ENCODE measurements at regions not wholly inside any gene's neighbourhood (a gene's known extent, or its start where the extent isn't known, plus 50 kb on each side); places are given as distances from the start of the nearest gene placed in this dataset.

- no peak for DNase-seq (ENCODE audit: low spot score)
Observed at GRCh38 chr3:159169828-159170227, 368.0 kb downstream of the MFSD1 start.

DNA sequence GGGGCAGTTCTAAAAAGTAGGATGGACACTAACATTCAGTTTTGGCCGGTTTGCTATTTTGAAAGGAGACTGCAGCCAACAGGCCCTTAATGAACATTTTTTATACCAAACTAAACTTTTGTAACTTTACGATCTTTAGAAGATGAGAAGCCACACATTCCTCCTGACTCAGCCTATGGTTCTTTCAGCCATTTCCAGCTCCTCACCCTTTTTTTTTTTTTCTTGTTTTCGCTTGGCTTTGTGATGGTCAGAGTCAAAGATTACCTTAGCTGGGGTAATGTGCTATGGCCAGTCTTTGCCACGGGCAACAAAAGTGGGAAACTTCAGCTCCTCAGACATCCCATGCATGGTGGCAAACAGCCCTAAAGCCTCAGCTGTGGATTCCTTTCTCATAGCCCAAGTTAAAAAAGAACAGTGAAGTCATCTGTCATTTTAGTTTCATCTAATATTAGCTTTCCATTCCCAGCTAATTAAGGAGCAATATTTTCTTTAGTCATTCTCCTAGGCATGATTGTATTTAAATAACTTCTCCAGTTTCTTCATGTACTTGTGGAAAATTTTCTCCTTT, 368.7 kb downstream of the MFSD1 start:
- DNase-seq (ENCODE audit: low spot score): no peak

DNA sequence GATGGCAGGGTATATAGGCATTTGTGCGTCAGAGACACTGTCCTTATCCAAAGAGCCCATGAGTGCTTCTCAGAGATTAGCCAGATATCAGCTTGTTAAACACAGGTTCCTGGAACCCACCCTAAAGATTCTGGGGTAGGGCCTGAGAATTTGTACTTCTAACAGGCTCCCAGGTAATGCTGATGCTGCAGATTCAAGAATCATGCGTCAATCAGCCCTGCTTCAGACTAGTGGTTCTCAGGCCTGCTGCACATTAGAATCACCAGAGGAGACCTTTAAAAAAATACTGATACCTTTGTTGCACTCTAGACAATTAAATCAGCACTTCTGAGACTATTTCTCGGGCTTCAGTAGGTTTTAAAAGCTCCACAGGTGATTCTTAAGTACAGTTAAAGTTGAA, 369.5 kb downstream of the MFSD1 start:
- no peak for DNase-seq (ENCODE audit: low spot score)

- DNase-seq (ENCODE audit: low spot score): no peak
Observed at GRCh38 chr3:159172473-159172872, 370.6 kb downstream of the MFSD1 start.

DNA sequence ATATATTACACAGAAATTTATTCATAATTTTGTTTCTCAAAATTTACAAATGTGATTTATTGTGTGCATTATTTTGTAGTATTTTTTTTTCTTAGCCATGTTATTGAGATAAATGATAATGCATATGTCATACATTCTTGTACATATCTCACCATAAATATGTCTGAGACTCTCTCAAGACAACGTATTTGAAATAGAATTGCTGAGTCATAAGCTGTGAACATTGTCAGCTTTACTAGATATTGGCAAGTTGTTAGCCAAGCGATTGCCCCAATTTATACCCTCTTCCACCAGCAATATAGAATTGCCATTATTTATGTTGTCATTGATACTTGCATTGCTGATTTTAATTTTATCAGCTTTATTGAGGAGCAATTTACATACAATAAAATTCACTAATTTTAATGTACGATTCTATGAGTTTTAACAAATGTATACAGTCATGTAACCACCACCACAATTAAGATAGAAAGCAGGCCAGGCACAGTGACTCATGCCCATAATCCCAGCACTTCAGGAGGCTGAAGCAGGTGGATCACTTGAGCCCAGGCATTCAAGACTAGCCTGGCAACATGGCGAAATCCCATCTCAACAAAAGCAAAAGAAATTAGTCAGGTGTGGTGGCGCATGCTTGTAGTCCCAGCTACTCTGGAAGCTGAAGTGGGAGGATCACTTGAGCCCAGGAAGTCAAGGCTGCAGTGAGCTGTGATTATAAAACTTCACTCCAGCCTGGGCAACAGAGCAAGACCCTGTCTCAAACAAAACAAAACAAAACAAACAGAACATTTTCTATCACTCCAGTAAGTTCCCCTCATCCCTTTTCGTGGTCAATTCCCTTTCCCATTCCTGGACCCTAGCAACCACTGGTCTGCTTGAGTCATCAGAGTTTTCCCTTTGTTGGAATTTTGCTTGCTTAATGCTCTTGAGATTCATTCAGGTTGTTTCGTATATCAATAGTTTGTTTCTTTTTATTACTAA, 373.1 kb downstream of the MFSD1 start:
- DNase-seq (ENCODE audit: low spot score): no peak

- DNase-seq (ENCODE audit: low spot score): no peak
Observed at GRCh38 chr3:159178209-159178897, 376.5 kb downstream of the MFSD1 start.

DNA sequence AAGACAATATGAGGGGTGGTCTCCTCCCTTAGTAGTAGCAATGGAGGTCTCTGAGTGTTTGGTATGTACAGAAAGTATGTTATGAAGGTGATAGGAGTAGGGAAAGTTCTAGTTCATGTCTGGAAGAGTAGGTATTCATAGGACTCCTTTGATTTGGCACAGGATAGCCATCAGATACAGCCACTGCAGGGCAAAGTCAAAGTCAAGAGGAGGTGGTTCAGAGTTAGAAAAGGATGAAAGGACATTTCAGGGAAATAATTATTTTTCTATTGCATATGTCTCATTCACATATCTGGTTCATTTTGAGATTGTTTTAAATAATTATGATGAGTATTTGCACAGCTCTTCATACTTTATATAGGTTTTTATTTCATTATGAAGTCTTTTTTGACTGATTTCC, 381.1 kb downstream of the MFSD1 start:
- DNase-seq (ENCODE audit: low spot score): no peak

- no peak for DNase-seq (ENCODE audit: low spot score)
Observed at GRCh38 chr3:159185443-159186050, 383.7 kb downstream of the MFSD1 start.

GRCh38 chr3:159186581-159186980, 384.7 kb downstream of the MFSD1 start:
- DNase-seq (ENCODE audit: low spot score): no peak

- no peak for DNase-seq (ENCODE audit: low spot score)
Observed at GRCh38 chr3:159187232-159187631, 385.4 kb downstream of the MFSD1 start.

DNA sequence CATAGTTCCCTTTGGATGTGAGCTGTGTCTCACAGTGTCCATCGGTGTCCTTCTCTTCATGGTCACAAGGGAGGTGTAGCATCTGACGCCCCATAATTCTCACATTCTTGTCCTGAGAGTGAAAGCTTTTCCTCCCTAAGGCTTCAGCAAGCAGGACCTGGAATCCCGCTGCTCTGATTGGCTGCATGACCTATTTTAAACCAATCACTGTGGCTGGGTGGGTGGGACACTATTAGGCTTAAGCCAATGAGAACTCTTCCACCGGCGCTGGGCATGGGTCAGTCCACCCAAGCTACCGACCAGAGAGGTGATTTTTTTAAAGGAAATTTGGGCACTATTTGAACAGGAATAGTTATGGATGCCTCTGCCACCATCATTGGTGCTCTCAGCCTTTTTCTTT, 385.9 kb downstream of the MFSD1 start:
- no peak for DNase-seq (ENCODE audit: low spot score)

DNA sequence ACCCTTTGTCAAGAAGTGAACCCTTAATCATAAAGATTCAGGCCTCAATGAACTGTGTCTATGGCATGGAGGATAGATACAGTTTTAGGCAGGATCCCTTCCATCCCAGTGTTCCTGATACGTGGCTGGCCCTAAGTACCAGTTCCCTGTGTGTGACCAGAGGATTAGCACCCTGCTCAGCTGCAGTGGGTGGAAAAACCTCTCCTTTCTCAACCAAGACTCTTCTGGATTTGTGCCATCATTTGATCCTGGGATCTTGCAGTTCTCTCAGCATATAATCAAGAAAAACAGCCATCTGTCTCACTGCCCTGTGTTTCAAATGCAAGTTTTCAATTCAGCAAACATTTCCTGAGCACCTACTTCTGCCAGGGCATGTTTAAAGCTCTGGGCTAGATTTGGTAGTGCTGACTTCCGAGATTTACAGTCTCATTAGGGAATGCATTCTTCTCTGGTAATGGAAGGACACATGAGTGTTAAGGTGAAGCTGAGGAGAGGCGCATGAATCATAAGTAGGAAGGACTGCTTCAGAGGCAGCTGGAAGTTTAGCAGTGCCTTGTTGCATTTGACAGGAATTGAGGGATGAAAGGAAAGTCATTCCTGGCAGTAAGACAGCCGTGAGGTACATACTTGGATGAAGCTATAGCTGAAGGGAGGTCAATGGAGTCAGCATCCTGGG, 388.3 kb downstream of the MFSD1 start:
- no peak for DNase-seq (ENCODE audit: low spot score)

DNA sequence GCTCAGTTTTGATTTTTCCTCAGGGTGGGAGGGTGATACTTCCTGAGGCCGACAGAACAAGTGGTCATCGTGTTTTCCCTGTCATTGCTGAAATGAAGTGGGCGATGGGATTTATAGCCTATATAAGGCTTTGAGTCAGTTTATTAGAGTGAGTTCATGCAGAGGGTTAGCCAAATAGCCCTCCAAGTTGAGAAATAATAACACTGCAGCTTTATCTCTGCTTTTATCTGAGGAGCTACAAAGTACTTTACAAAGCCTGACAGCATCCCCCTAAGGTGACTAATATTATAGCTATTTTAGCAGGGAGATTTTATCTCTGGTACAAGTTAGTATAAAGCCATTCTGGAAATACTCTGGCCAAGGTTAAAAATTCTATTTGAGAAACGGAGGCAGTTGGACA, 389.6 kb downstream of the MFSD1 start:
- DNase-seq (ENCODE audit: low spot score): no peak

GRCh38 chr3:159196359-159196758, 394.5 kb downstream of the MFSD1 start:
- no peak for DNase-seq (ENCODE audit: low spot score)

DNA sequence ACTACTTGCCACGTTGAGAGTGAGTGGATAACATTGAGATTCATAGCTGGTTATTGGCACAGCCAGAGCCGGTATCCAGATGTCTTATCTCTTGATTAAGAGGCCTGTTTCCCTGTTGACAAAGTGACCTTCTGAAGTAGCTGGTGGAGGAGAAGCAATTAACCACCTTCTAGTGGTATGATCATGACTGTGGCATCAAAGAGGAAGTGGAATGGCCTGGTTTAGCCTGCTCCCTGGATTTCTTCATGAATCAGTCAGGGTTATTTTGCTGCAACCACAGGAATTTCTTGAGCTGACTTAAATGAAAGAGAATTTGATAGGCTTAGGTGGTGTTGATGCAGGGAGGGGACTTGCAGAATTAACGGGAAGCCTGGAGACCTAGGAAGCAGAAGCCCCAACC, 398.3 kb downstream of the MFSD1 start:
- DNase-seq (ENCODE audit: low spot score): no peak

DNA sequence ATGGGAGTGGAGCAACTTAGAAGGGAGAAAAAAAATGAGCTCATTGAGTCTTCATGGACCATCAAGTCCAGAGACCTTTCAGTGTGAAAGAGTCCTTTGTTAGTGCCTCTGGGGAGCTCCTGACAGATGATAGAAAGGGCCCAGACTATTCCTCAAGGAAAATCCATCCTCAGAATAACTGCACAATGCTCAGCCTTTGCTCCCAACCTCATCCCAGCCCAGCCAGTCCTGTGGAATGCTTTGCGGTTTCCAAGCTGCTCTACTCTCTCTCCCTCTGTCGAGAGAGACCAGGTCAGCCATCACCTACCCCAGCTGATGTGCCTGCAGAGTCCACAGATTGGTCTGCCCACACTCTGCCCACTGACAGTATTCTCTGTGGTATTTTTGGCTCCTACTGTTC, 406.2 kb downstream of the MFSD1 start:
- DNase-seq (ENCODE audit: low spot score): no peak

- no peak for DNase-seq (ENCODE audit: low spot score)
Observed at GRCh38 chr3:159209459-159209858, 407.6 kb downstream of the MFSD1 start.

GRCh38 chr3:159210336-159210735, 408.5 kb downstream of the MFSD1 start:
- DNase-seq (ENCODE audit: low spot score): no peak

GRCh38 chr3:159216311-159216710, 414.5 kb downstream of the MFSD1 start:
- DNase-seq (ENCODE audit: low spot score): no peak

- DNase-seq (ENCODE audit: low spot score): no peak
Observed at GRCh38 chr3:159219231-159219630, 417.4 kb downstream of the MFSD1 start.

- no peak for DNase-seq (ENCODE audit: low spot score)
Observed at GRCh38 chr3:159221335-159221734, 419.5 kb downstream of the MFSD1 start.

Data from mucosa of gallbladder (tissue), 1 donor.